H9 (cell line): ENCODE measurements at regions not wholly inside any gene's neighbourhood (a gene's known extent, or its start where the extent isn't known, plus 50 kb on each side); places are given as distances from the start of the nearest gene placed in this dataset.

Experiments
- DNase-seq: peaks from one replicate; pipeline ENCODE4 v3.0.0-alpha.2; 2017
- H2AFZ ChIP-seq: one replicate; pipeline ENCODE4 v1.6.1; 2013; ENCODE audit warnings: mild to moderate bottlenecking, low read length, control low read depth, moderate library complexity
- H2AK5ac ChIP-seq: 2 replicates; pipeline ENCODE4 v1.6.1; 2013; ENCODE audit warnings: low read length, control low read depth, mixed read lengths; ENCODE audit not compliant: insufficient read length
- H2BK120ac ChIP-seq: one replicate; pipeline ENCODE4 v1.6.1; 2013; ENCODE audit warnings: low read depth, mild to moderate bottlenecking, low read length, control low read depth, inconsistent platforms; ENCODE audit not compliant: poor library complexity, severe bottlenecking
- H2BK12ac ChIP-seq: 2 replicates; pipeline ENCODE4 v1.6.1; 2013; ENCODE audit warnings: low read length, control low read depth, mixed read lengths, low read depth; ENCODE audit not compliant: insufficient read length
- H2BK15ac ChIP-seq: 2 replicates; pipeline ENCODE4 v1.6.1; 2013; ENCODE audit warnings: low read depth, low read length, control low read depth
- H2BK20ac ChIP-seq: one replicate; pipeline ENCODE4 v1.6.1; 2013; ENCODE audit warnings: low read depth, mild to moderate bottlenecking, low read length, control low read depth, inconsistent platforms; ENCODE audit not compliant: poor library complexity, severe bottlenecking
- H2BK5ac ChIP-seq: 2 replicates; pipeline ENCODE4 v1.6.1; 2013; ENCODE audit warnings: low read length, control low read depth, mixed read lengths; ENCODE audit not compliant: insufficient read length
- H3K14ac ChIP-seq: 2 replicates; pipeline ENCODE4 v1.6.1; 2013; ENCODE audit warnings: low read length, control low read depth; ENCODE audit not compliant: insufficient read depth
- H3K18ac ChIP-seq: 2 replicates; pipeline ENCODE4 v1.6.1; 2013; ENCODE audit warnings: low read depth, mild to moderate bottlenecking, mixed read lengths, low read length, control low read depth; ENCODE audit not compliant: insufficient read length
- H3K23ac ChIP-seq: 2 replicates; pipeline ENCODE4 v1.6.1; 2013; ENCODE audit warnings: low read length, control low read depth, mixed read lengths, low read depth; ENCODE audit not compliant: insufficient read length
- H3K23me2 ChIP-seq: 2 replicates; pipeline ENCODE4 v1.6.1; 2013; ENCODE audit warnings: low read depth, mild to moderate bottlenecking, mixed read lengths, low read length, control low read depth; ENCODE audit not compliant: insufficient read length, poor library complexity, severe bottlenecking
- H3K27ac ChIP-seq: 2 replicates; pipeline ENCODE4 v1.5.1; 2013; ENCODE audit warnings: low read length, control low read depth, mixed read lengths, low read depth; ENCODE audit not compliant: insufficient read length
- H3K27me3 ChIP-seq: 2 replicates; pipeline ENCODE4 v1.6.1; 2013; ENCODE audit warnings: low read length, control low read depth, inconsistent platforms; ENCODE audit not compliant: insufficient read depth
- H3K4ac ChIP-seq: 2 replicates; pipeline ENCODE4 v1.6.1; 2013; ENCODE audit warnings: low read depth, mild to moderate bottlenecking, control low read depth, inconsistent platforms, low read length, moderate library complexity
- H3K4me1 ChIP-seq: 2 replicates; pipeline ENCODE4 v1.6.1; 2013; ENCODE audit warnings: low read length, control low read depth, inconsistent platforms; ENCODE audit not compliant: insufficient read depth
- H3K4me2 ChIP-seq: 2 replicates; pipeline ENCODE4 v1.6.1; 2013; ENCODE audit warnings: low read length, control low read depth, mixed read lengths; ENCODE audit not compliant: insufficient read length, insufficient read depth
- H3K56ac ChIP-seq: 2 replicates; pipeline ENCODE4 v1.6.1; 2013; ENCODE audit warnings: low read depth, mild to moderate bottlenecking, mixed read lengths, low read length, control low read depth; ENCODE audit not compliant: insufficient read length
- H3K79me1 ChIP-seq: 2 replicates; pipeline ENCODE4 v1.6.1; 2013; ENCODE audit warnings: low read depth, mild to moderate bottlenecking, moderate library complexity, low read length, control low read depth, inconsistent platforms; ENCODE audit not compliant: insufficient read depth, poor library complexity, severe bottlenecking
- H3K79me2 ChIP-seq: 2 replicates; pipeline ENCODE4 v1.6.1; 2013; ENCODE audit warnings: low read length, control low read depth, inconsistent platforms; ENCODE audit not compliant: insufficient read depth
- H3K9ac ChIP-seq: 2 replicates; pipeline ENCODE4 v1.6.1; 2013; ENCODE audit warnings: low read length, control low read depth, mixed read lengths; ENCODE audit not compliant: insufficient read length; ENCODE audit errors: extremely low read depth
- H3K9me3 ChIP-seq: one replicate; pipeline ENCODE4 v1.6.1; 2013; ENCODE audit warnings: low read depth, low read length, inconsistent platforms; ENCODE audit not compliant: control insufficient read depth
- H3T11ph ChIP-seq: one replicate; pipeline ENCODE4 v1.6.1; 2013; ENCODE audit warnings: mild to moderate bottlenecking, low read length, control low read depth, inconsistent platforms
- H4K20me1 ChIP-seq: one replicate; pipeline ENCODE4 v1.6.1; 2013; ENCODE audit not compliant: control insufficient read depth, insufficient read length, insufficient read depth
- H4K5ac ChIP-seq: 2 replicates; pipeline ENCODE4 v1.6.1; 2013; ENCODE audit warnings: low read depth, mild to moderate bottlenecking, mixed read lengths, low read length, control low read depth; ENCODE audit not compliant: insufficient read length
- H4K8ac ChIP-seq: replicated peaks from 2 replicates; pipeline ENCODE4 v1.6.1; 2013; ENCODE audit warnings: low read length, control low read depth, mixed read lengths, low read depth; ENCODE audit not compliant: insufficient read length
- H4K91ac ChIP-seq: 2 replicates; pipeline ENCODE4 v1.6.1; 2013; ENCODE audit warnings: low read depth, mild to moderate bottlenecking, moderate library complexity, mixed read lengths, low read length, control low read depth; ENCODE audit not compliant: insufficient read length
- H3K27ac Mint-ChIP-seq, 3 experiments: 2 replicates in 2 of 3; 3 replicates in 1 of 3; pipeline ENCODE4 v1.8.0; 2020 to 2021; ENCODE audit warnings: mixed read lengths in 3 of 3, mild to moderate bottlenecking in 1 of 3, moderate library complexity in 1 of 3
- H3K27me3 Mint-ChIP-seq: 2 replicates; pipeline ENCODE4 v1.8.0; 2021; ENCODE audit warnings: low read depth, mild to moderate bottlenecking, moderate library complexity, mixed read lengths
- H3K36me3 Mint-ChIP-seq, 3 experiments: 2 replicates in 2 of 3; 3 replicates in 1 of 3; pipeline ENCODE4 v1.8.0; 2020 to 2021; ENCODE audit warnings: low read depth in 3 of 3, mixed read lengths in 3 of 3; ENCODE audit not compliant: insufficient read depth in 1 of 3
- H3K4me1 Mint-ChIP-seq, 2 experiments: 2 replicates each; pipeline ENCODE4 v1.8.0; 2020; ENCODE audit warnings: mixed read lengths in 2 of 2
- H3K4me3 Mint-ChIP-seq, 2 experiments: 2 replicates in 1 of 2; 3 replicates in 1 of 2; pipeline ENCODE4 v1.8.0; 2020 to 2021; ENCODE audit warnings: mild to moderate bottlenecking in 2 of 2, mixed read lengths in 2 of 2, moderate library complexity in 1 of 2
- H3K9me3 Mint-ChIP-seq, 2 experiments: 2 replicates in 1 of 2; 3 replicates in 1 of 2; pipeline ENCODE4 v1.8.0; 2020; ENCODE audit warnings: mild to moderate bottlenecking in 2 of 2, mixed read lengths in 2 of 2, moderate library complexity in 1 of 2
- WGBS: extraction: QIAGEN DNeasy Blood & Tissue Kit; methylation state at CpG from one replicate; pipeline ENCODE4 v1.1.7; 2013; ENCODE audit warnings: missing lambda C conversion rate, low lambda C conversion rate, mixed read lengths; ENCODE audit not compliant: insufficient read length; ENCODE audit errors: extremely low coverage; 5-methylcytosine and 5-hydroxymethylcytosine counted together
- TF ChIP-seq, protein P1 (sequence below): fragments of 200-600 bp; sonication (generic); conservative IDR thresholded peaks from 3 replicates; pipeline ENCODE4 v1.8.0; 2021; ENCODE audit warnings: antibody characterized with exemption, mild to moderate bottlenecking

DNA sequence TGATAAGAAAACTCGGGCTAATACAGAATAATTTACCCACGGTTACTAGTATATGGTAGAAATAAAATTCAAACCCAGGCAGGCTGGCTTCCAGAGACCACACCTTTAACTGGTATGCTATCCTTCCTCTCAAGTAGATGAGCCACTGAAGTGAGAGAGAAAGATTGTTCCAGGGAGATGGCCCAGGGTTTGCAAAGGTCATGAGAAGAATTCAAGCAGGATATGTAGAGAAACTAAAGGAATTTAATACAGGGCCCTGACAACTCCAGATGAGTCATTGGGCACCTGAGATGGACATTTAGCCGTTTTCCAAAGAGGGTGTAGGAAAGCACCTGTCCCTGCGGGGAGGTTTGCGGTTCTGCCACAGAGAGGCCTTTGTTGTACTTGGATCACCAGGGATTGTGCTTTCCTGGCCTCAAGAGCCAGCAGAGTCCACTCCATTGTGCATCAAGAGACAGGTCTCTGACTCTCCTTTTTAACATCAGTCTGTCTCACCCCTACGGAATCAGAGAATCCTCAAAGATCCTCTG, 152.7 kb upstream of the BLID start:
- DNase-seq: no peak
- no peaks in the 10 kb centered on the region for H3K79me2 ChIP-seq
- H3K79me1 ChIP-seq: no peaks in the 10 kb centered on the region
- no CpG with 5 or more reads among the region's 6 CpGs for WGBS
- no peaks in the 10 kb centered on the region for H4K20me1 ChIP-seq
- TF ChIP-seq, protein P1, sequence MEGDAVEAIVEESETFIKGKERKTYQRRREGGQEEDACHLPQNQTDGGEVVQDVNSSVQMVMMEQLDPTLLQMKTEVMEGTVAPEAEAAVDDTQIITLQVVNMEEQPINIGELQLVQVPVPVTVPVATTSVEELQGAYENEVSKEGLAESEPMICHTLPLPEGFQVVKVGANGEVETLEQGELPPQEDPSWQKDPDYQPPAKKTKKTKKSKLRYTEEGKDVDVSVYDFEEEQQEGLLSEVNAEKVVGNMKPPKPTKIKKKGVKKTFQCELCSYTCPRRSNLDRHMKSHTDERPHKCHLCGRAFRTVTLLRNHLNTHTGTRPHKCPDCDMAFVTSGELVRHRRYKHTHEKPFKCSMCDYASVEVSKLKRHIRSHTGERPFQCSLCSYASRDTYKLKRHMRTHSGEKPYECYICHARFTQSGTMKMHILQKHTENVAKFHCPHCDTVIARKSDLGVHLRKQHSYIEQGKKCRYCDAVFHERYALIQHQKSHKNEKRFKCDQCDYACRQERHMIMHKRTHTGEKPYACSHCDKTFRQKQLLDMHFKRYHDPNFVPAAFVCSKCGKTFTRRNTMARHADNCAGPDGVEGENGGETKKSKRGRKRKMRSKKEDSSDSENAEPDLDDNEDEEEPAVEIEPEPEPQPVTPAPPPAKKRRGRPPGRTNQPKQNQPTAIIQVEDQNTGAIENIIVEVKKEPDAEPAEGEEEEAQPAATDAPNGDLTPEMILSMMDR: no peak
- H3K9me3 ChIP-seq: no peaks in the 10 kb centered on the region
- H2BK15ac ChIP-seq: no peak overlapping the region
- no peak overlapping the region for H3K27ac ChIP-seq
- H4K8ac ChIP-seq: no peak overlapping the region
- Mint-ChIP-seq H3K4me1 (peaks cover 9 to 19% of the 10 kb centered on the region in 2 experiments; a peak in 3 of 4 replicates), H3K27ac (no peak overlapping the region), H3K4me3 (no peak overlapping the region), H3K27me3 (no peaks in the 10 kb centered on the region), H3K36me3 (no peaks in the 10 kb centered on the region), H3K9me3 (no peaks in the 10 kb centered on the region)
- no peak overlapping the region for H3T11ph ChIP-seq
- no peak overlapping the region for H3K14ac ChIP-seq
- H4K91ac ChIP-seq: no peak overlapping the region
- no peak overlapping the region for H3K23ac ChIP-seq
- no peak overlapping the region for H2BK12ac ChIP-seq
- H4K5ac ChIP-seq: no peak overlapping the region
- H3K9ac ChIP-seq: no peak overlapping the region
- no peak overlapping the region for H3K4me2 ChIP-seq
- H3K4ac ChIP-seq: no peak overlapping the region
- H3K4me1 ChIP-seq: no peaks in the 10 kb centered on the region; the same call in 1 of the 2 replicates
- no peak overlapping the region for H3K56ac ChIP-seq
- no peak overlapping the region for H2BK20ac ChIP-seq
- H3K27me3 ChIP-seq: no peaks in the 10 kb centered on the region
- H2AFZ ChIP-seq: no peak overlapping the region
- no peak overlapping the region for H2BK120ac ChIP-seq
- H3K18ac ChIP-seq: no peak overlapping the region
- H2BK5ac ChIP-seq: no peak overlapping the region
- no peak overlapping the region for H2AK5ac ChIP-seq
- no peaks in the 10 kb centered on the region for H3K23me2 ChIP-seq
